IMR-90 (cell line): ENCODE measurements at regions not wholly inside any gene's neighbourhood (a gene's known extent, or its start where the extent isn't known, plus 50 kb on each side); places are given as distances from the start of the nearest gene placed in this dataset.

Experiments used
- ATAC-seq: fragments of 200-7000 bp; cut with Tn5 transposase; 2 replicates; pipeline ENCODE4 v1.9.1; 2020; ENCODE audit warnings: low read depth, mild to moderate bottlenecking, moderate library complexity
- BruUV-seq: library from RNA; stranded (reverse); fragments of 400-500 nt; replicated peaks from 2 replicates; lab custom pipeline; 2021; lab: Mats Ljungman, UMichigan
- CTCF ChIA-PET: fragments of 300-600 bp; formaldehyde crosslinking; extraction: SDS; loops from one replicate; lab custom pipeline; 2021; ENCODE audit warnings: antibody characterized with exemption; lab: Yijun Ruan, JAX
- POLR2A ChIA-PET: fragments of 300-600 bp; sonication (Branson Sonifier 250); formaldehyde crosslinking; loops from one replicate; lab custom pipeline; 2022; ENCODE audit warnings: antibody characterized with exemption; ENCODE audit not compliant: unreplicated experiment; lab: Charles Lee
- DNase-seq: peaks from one replicate; pipeline ENCODE4 v3.0.0; 2013
- H2AFZ ChIP-seq: replicated peaks from 2 replicates; pipeline ENCODE3; 2013; ENCODE audit warnings: low read length, mild to moderate bottlenecking; ENCODE audit not compliant: poor library complexity
- H2AK5ac ChIP-seq: 2 replicates; pipeline ENCODE4 v1.6.1; 2013; ENCODE audit warnings: low read depth, low read length, inconsistent platforms
- H2AK9ac ChIP-seq: replicated peaks from 2 replicates; pipeline ENCODE3; 2013; ENCODE audit warnings: mild to moderate bottlenecking, low read depth, low read length, moderate library complexity; ENCODE audit not compliant: poor library complexity
- H2BK120ac ChIP-seq: 2 replicates; pipeline ENCODE4 v1.6.1; 2013; ENCODE audit warnings: low read depth, low read length, inconsistent platforms
- H2BK15ac ChIP-seq: 3 replicates; pipeline ENCODE4 v1.6.1; 2013; ENCODE audit warnings: low read depth, low read length, inconsistent platforms
- H2BK20ac ChIP-seq: 2 replicates; pipeline ENCODE4 v1.6.1; 2013; ENCODE audit warnings: low read depth, mild to moderate bottlenecking, inconsistent platforms, low read length, moderate library complexity
- H2BK5ac ChIP-seq: 2 replicates; pipeline ENCODE4 v1.6.1; 2013; ENCODE audit warnings: mild to moderate bottlenecking, low read depth, low read length, inconsistent platforms; ENCODE audit not compliant: poor library complexity, severe bottlenecking
- H3K14ac ChIP-seq: replicated peaks from 2 replicates; pipeline ENCODE4 v1.6.1; 2013; ENCODE audit warnings: low read depth, low read length, inconsistent platforms
- H3K18ac ChIP-seq: 2 replicates; pipeline ENCODE4 v1.6.1; 2013; ENCODE audit warnings: low read depth, low read length, control low read depth
- H3K23ac ChIP-seq: 2 replicates; pipeline ENCODE4 v1.6.1; 2013; ENCODE audit warnings: low read depth, low read length, inconsistent platforms
- H3K27ac ChIP-seq: 2 replicates; pipeline ENCODE4 v1.5.1; 2013; ENCODE audit warnings: mild to moderate bottlenecking, control low read depth, low read length; ENCODE audit not compliant: insufficient read depth
- H3K27me3 ChIP-seq: 2 replicates; pipeline ENCODE4 v1.6.1; 2013; ENCODE audit warnings: low read length; ENCODE audit not compliant: control insufficient read depth, insufficient read depth
- H3K36me3 ChIP-seq: 2 replicates; pipeline ENCODE4 v1.6.1; 2013; ENCODE audit warnings: low read length, mixed read lengths; ENCODE audit not compliant: control insufficient read depth, insufficient read depth
- H3K4ac ChIP-seq: 2 replicates; pipeline ENCODE4 v1.6.1; 2013; ENCODE audit warnings: low read depth, low read length, inconsistent platforms
- H3K4me1 ChIP-seq: 2 replicates; pipeline ENCODE4 v1.6.1; 2013; ENCODE audit warnings: low read length, mixed read lengths; ENCODE audit not compliant: control insufficient read depth, insufficient read depth
- H3K4me2 ChIP-seq: 2 replicates; pipeline ENCODE4 v1.6.1; 2013; ENCODE audit warnings: low read depth, mild to moderate bottlenecking, control low read depth, low read length, moderate library complexity
- H3K4me3 ChIP-seq: 2 replicates; pipeline ENCODE4 v1.5.1; 2013; ENCODE audit warnings: low read depth, mild to moderate bottlenecking, control low read depth, low read length, moderate library complexity; ENCODE audit not compliant: insufficient read depth
- H3K56ac ChIP-seq: 2 replicates; pipeline ENCODE4 v1.6.1; 2013; ENCODE audit warnings: low read length, inconsistent platforms; ENCODE audit not compliant: insufficient read depth; ENCODE audit errors: extremely low read depth
- H3K79me1 ChIP-seq, 2 experiments: 2 replicates each; pipeline ENCODE4 v1.6.1; 2013; ENCODE audit warnings: low read length in 2 of 2, inconsistent platforms in 1 of 2, low read depth in 1 of 2
- H3K9ac ChIP-seq: 2 replicates; pipeline ENCODE4 v1.6.1; 2013; ENCODE audit warnings: low read depth, low read length, control low read depth
- H3K9me1 ChIP-seq: 2 replicates; pipeline ENCODE4 v1.6.1; 2013; ENCODE audit warnings: low read length, inconsistent platforms; ENCODE audit not compliant: insufficient read depth
- H3K9me3 ChIP-seq: 2 replicates; pipeline ENCODE4 v1.6.1; 2013; ENCODE audit warnings: low read length; ENCODE audit not compliant: control insufficient read depth, insufficient read depth
- H4K20me1 ChIP-seq: 2 replicates; pipeline ENCODE4 v1.6.1; 2013; ENCODE audit warnings: low read length, inconsistent platforms; ENCODE audit not compliant: insufficient read depth
- H4K5ac ChIP-seq: 2 replicates; pipeline ENCODE4 v1.6.1; 2013; ENCODE audit warnings: mild to moderate bottlenecking, low read depth, low read length, control low read depth
- H4K8ac ChIP-seq, 2 experiments: 2 replicates each; pipeline ENCODE4 v1.6.1; 2013; ENCODE audit warnings: low read depth in 2 of 2, low read length in 2 of 2, control low read depth in 1 of 2, inconsistent platforms in 1 of 2
- H4K91ac ChIP-seq: 2 replicates; pipeline ENCODE4 v1.6.1; 2013; ENCODE audit warnings: low read depth, low read length, inconsistent platforms; ENCODE audit not compliant: insufficient read depth
- BHLHE40 ChIP-seq: fragments of 150-350 bp; IDR thresholded peaks from 2 replicates; pipeline ENCODE4 v1.6.1; 2016; ENCODE audit warnings: mild to moderate bottlenecking, low read depth, low read length
- CEBPB ChIP-seq: IDR thresholded peaks from 2 replicates; pipeline ENCODE4 v1.6.1; 2012; ENCODE audit warnings: low read depth, low read length, improper control_type of control experiment
- CHD1 ChIP-seq: IDR thresholded peaks from 2 replicates; pipeline ENCODE4 v1.6.1; 2012; ENCODE audit warnings: low read depth, low read length, improper control_type of control experiment
- ELK1 ChIP-seq: fragments of 150-350 bp; IDR thresholded peaks from 2 replicates; pipeline ENCODE4 v1.6.1; 2016; ENCODE audit warnings: low read depth, mild to moderate bottlenecking, low read length, moderate library complexity, borderline replicate concordance
- MAZ ChIP-seq: IDR thresholded peaks from 2 replicates; pipeline ENCODE4 v1.6.1; 2012; ENCODE audit warnings: low read depth, mild to moderate bottlenecking, low read length, improper control_type of control experiment, moderate library complexity, borderline replicate concordance
- MXI1 ChIP-seq: IDR thresholded peaks from 2 replicates; pipeline ENCODE4 v1.6.1; 2012; ENCODE audit warnings: low read depth, mild to moderate bottlenecking, low read length, moderate library complexity, borderline replicate concordance
- NFE2L2 ChIP-seq: fragments of 150-350 bp; IDR thresholded peaks from 2 replicates; pipeline ENCODE4 v1.6.1; 2016; ENCODE audit warnings: low read depth, mild to moderate bottlenecking, low read length
- POLR2A ChIP-seq: IDR thresholded peaks from 2 replicates; pipeline ENCODE4 v1.6.1; 2012; ENCODE audit warnings: mild to moderate bottlenecking, low read depth, low read length
- RAD21 ChIP-seq: IDR thresholded peaks from 2 replicates; pipeline ENCODE4 v1.6.1; 2012; ENCODE audit warnings: low read length, improper control_type of control experiment
- RCOR1 ChIP-seq: IDR thresholded peaks from 2 replicates; pipeline ENCODE4 v1.6.1; 2012; ENCODE audit warnings: mild to moderate bottlenecking, low read length, improper control_type of control experiment; ENCODE audit not compliant: insufficient replicate concordance
- RFX5 ChIP-seq: IDR thresholded peaks from 2 replicates; pipeline ENCODE4 v1.8.0; 2012; ENCODE audit warnings: low read depth, mild to moderate bottlenecking, low read length, moderate library complexity
- SMC3 ChIP-seq: fragments of 150-350 bp; IDR thresholded peaks from 2 replicates; pipeline ENCODE4 v1.6.1; 2016; ENCODE audit warnings: low read depth, mild to moderate bottlenecking, antibody characterized with exemption, low read length, moderate library complexity
- WGBS, 2 experiments: methylation state at CpG; one replicate each; pipeline versions ENCODE4 v1.1.5 to v1.1.7; 2013; ENCODE audit warnings: missing lambda C conversion rate in 2 of 2; ENCODE audit not compliant: insufficient read length in 1 of 2; ENCODE audit errors: extremely low coverage in 2 of 2; 5-methylcytosine and 5-hydroxymethylcytosine counted together
- dilution Hi-C: fragments of 300-500 bp; cut with HindIII; formaldehyde crosslinking; loops from one replicate; pipeline ENCODE4 v1.14.3; 2018; ENCODE audit warnings: low sequenced_read_pairs; ENCODE audit not compliant: unreplicated experiment
- in situ Hi-C: fragments of 300-500 bp; cut with MboI; formaldehyde crosslinking; loops from 3 replicates; pipeline ENCODE4 v1.14.3; 2019; ENCODE audit warnings: low sequenced_read_pairs, inconsistent platforms, mixed read lengths
- intact Hi-C: fragments of 100-400 bp; cut with micrococcal nuclease; formaldehyde crosslinking; loops from 2 replicates; pipeline ENCODE4 v1.10.0; 2022
- TF ChIP-seq, protein P1 (sequence below): conservative IDR thresholded peaks from 2 replicates; pipeline ENCODE4 v1.5.1; 2012; ENCODE audit warnings: mild to moderate bottlenecking, low read depth, low read length, improper control_type of control experiment
- TF ChIP-seq, protein P2 (sequence below): fragments of 150-350 bp; IDR thresholded peaks from 2 replicates; pipeline ENCODE4 v1.6.1; 2017; ENCODE audit warnings: mild to moderate bottlenecking, antibody characterized with exemption, low read length, low read depth

DNA sequence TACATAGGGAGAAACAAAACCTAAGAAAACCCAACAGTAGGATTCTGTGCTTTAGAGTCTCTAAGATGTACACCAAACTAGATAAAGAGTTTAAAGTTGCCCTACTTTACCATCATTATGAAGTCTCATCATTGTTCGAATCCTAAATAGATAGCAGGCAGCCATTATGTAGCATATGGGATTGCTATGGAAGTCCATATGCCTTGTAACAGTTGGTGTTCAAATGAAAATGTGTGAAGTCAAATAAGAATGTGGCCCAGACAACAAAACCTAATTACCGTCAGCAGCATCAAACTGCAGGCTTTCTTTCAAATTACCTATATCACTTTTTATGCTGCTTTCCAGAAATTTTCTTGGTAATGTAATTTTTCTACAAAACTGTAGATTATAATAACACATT, 1380.1 kb downstream of the GRIK2 start:
- TF ChIP-seq MAZ (no peak), ELK1 (no peak), CHD1 (no peak), SMC3 (no peak), MXI1 (no peak), RFX5 (no peak), CEBPB (no peak), RAD21 (no peak), BHLHE40 (no peak), POLR2A (no peak), NFE2L2 (no peak), RCOR1 (no peak)
- TF ChIP-seq, protein P1, sequence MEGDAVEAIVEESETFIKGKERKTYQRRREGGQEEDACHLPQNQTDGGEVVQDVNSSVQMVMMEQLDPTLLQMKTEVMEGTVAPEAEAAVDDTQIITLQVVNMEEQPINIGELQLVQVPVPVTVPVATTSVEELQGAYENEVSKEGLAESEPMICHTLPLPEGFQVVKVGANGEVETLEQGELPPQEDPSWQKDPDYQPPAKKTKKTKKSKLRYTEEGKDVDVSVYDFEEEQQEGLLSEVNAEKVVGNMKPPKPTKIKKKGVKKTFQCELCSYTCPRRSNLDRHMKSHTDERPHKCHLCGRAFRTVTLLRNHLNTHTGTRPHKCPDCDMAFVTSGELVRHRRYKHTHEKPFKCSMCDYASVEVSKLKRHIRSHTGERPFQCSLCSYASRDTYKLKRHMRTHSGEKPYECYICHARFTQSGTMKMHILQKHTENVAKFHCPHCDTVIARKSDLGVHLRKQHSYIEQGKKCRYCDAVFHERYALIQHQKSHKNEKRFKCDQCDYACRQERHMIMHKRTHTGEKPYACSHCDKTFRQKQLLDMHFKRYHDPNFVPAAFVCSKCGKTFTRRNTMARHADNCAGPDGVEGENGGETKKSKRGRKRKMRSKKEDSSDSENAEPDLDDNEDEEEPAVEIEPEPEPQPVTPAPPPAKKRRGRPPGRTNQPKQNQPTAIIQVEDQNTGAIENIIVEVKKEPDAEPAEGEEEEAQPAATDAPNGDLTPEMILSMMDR, result no peak
- TF ChIP-seq, protein P2, sequence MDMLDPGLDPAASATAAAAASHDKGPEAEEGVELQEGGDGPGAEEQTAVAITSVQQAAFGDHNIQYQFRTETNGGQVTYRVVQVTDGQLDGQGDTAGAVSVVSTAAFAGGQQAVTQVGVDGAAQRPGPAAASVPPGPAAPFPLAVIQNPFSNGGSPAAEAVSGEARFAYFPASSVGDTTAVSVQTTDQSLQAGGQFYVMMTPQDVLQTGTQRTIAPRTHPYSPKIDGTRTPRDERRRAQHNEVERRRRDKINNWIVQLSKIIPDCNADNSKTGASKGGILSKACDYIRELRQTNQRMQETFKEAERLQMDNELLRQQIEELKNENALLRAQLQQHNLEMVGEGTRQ, result no peak
- Histone ChIP-seq H3K27me3 (no peaks in the 10 kb centered on the region), H4K91ac (no peak overlapping the region), H3K23ac (no peak overlapping the region), H3K9ac (no peak overlapping the region), H3K4me3 (no peak overlapping the region), H2BK15ac (no peak overlapping the region), H3K4me1 (no peaks in the 10 kb centered on the region), H3K4ac (no peak overlapping the region), H4K20me1 (no peaks in the 10 kb centered on the region), H3K18ac (no peak overlapping the region), H3K27ac (no peak overlapping the region), H3K9me3 (no peaks in the 10 kb centered on the region; the same call in 1 of the 2 replicates), H4K5ac (no peak overlapping the region), H2BK5ac (no peak overlapping the region), H3K36me3 (no peaks in the 10 kb centered on the region), H3K79me1 (no peaks in the 10 kb centered on the region), H2AK9ac (no peak overlapping the region), H3K56ac (no peak overlapping the region), H2BK120ac (no peak overlapping the region), H3K4me2 (no peak overlapping the region), H4K8ac (no peak overlapping the region), H3K9me1 (no peaks in the 10 kb centered on the region), H2AFZ (no peak overlapping the region), H2BK20ac (no peak overlapping the region), H3K14ac (no peak overlapping the region), H2AK5ac (no peak overlapping the region)
- ATAC-seq (no peak), DNase-seq (no peak)
- no TSS peak for BruUV-seq
- intact Hi-C loops, result no loop called here
- dilution Hi-C loops, result no loop called here
- in situ Hi-C loops, result no loop called here
- ChIA-PET POLR2A (no interaction called here), CTCF (interaction anchor here (0.7 kb wide), 1 partner anchor 694 kb away, joined by 4 read pairs; no protein-coding TSS in a partner anchor)
- no CpG with 5 or more reads among the region's 2 CpGs for WGBS, 2 experiments
